ELF-1 (cell line): ENCODE measurements at regions not wholly inside any gene's neighbourhood (a gene's known extent, or its start where the extent isn't known, plus 50 kb on each side); places are given as distances from the start of the nearest gene placed in this dataset.

Experiments used
- DNase-seq: peaks from one replicate; pipeline ENCODE4 v3.0.0-alpha.2; 2016; ENCODE audit warnings: low read depth, low spot score

DNA sequence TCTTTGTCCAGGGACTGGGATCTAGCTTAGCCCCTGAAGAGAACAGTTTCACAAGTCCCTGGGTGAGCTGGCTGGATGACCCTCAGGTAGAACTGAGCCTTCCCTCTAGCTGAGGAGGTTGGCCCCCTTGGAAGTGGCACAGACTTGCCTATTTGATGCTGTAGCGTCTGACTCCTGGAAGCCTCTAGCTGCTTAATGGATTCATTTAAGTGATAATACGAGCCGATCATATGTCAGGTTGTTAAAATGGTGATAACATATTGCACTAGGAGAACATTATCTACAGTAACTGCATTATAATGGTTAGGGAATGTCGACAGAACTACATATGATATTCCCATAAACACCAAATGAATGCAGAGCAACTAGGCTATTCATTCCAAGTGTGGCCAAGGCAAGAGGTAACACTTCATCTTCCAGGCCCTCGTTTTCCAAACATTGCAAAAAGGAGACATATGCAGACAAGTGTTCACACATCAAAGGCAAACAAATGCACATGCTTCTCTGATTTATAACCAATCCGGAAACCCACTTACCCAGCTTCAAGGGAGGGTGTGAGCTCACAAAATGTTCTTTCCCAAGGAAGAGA, 340.1 kb upstream of the PLXNA2 start:
- no peak for DNase-seq

DNA sequence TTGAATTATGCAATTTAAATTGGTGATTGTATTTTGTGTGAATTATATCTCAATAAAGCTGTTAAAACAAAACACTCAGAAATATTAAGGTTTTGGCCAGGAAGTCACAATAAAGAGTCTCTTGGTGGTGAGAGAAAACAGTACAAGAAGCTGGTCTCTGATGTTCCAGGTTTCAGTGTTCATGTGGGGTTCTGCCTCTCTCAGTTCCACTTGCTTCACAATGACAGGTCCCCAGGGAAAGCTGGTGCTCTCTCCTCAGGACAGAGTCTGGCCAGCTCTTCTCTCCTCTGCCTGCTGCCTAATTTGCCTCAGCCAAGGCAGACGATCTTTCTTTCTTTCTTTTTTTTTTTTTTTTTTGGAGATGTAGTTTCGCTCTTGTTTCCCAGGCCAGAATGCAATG, 342.9 kb upstream of the PLXNA2 start:
- DNase-seq: no peak

DNA sequence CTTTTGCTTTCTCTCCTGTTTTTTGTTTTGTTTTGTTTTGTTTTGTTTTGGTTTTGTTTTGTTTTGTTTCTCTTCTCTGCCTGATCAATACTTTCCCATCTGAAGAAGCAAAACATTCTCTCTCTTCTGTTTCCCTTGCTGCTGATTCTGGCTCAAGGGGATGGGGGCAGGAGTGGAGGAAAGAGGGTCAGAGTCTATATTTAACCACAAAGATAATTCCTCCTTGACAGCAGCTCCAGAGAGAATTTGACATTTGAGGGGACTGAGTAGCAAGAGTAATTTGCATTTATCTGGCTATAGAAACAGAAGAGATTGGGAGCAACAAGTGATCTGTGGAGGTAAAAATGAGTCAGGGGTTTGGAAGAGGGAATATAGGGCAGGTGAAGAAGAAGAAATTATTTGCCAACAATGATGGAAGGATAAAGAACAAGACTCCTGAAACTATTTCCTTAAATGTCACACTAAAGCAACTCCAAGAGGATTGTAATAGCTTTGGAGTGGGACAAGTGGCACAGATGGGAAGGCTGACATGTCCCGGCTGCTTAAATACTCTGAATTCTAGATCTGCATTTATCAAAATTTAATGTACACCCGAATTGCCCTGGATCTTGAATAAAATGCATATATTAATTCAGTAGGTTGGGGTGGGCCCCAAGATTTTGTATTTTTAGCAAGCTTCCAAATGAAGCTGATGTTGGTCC, 349.3 kb upstream of the PLXNA2 start:
- no peak for DNase-seq

DNA sequence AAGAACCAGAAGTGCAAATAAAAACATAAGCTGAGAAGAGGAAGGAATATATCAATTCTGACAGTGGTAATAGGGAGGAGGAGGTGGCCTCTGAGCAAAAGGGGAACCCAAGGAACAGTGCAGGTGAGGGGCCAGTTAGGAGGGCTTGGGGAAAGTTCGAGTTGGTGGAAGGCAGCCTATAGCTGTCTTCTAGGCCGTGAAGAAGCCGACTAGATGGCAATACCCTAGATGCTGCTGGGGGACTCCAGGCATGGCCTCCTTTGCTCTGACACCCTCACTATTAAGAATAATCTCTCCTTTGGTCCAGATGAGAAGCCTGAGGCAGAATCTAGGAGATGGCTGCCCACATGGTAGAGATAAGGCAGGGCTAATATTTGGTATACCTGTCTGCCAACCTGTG, 351.1 kb upstream of the PLXNA2 start:
- DNase-seq: no peak

DNA sequence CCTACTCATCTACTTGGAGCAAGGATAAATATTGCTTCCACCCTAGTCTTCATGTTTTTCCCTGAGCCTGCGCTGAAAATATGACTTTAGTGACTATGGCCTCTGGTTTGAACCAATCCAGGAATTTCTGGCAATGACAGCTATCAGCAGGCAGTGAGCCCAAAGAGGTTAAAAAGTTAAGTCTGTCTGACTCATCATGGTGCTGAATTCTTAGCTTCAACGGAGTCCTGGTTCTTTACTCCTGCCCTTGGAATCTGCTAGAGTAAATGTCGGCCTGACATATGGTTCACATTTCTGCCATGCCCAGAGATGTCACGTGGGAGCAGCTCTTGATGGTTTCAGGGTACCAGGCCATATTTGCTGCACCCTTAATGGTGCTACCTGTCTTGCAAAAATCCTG, 351.6 kb upstream of the PLXNA2 start:
- peak; percentile 10 for DNase-seq

DNA sequence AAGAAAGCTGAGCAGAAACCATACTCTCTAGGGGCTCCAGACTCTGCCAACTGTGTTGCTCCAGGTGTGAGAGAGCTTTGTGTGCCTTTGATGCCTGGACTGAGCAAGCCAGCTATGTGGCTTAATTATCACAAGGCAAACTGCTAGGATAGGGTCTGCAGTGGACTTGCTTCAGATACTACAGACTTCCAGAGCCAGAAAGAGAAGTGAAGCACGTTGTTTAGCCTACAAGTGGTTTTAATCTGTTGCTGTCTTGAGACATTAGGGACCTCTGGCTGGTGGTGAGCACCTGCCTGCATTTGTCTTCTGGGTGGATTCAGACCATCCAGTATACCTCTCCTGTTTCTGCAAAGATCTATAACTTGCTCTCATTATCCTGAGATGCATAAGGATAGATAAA, 353.4 kb upstream of the PLXNA2 start:
- no peak for DNase-seq

DNA sequence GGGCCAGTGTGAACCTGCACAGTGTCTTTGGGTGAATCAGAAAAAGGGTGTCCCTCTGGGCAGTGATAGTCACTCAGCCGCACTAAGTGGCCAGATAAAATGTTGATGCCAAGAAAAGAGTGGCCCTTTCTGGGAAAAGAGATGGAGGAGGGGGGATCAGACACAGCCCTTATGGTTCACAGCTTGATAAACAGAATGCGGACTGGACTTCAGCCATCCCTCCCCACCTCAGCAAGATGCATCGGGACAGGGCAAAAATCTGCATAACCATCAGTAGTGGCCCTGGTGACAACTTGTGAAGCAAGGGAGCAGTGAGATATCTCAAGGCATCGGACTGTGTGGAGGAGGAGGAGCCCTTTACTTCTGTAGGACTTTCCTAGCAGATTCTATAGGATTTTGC, 353.8 kb upstream of the PLXNA2 start:
- DNase-seq: no peak

DNA sequence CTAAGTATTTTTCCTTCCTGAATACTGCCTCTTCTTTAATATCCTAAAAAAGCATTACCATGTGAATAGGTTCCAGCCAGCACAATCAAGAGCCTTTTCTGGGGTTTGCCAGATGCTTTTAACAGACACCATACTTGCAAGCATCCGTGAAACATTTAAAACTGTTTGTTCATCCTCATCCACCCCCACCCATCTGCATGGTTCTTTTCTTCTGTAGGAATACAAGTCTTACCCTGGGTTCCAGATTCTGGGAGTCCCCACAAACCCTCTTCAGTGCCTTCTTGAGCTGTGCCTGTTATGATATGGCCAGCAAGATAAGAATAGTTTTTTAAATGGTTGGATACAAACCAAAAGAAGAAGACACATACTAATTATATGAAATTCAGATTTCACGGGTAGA, 354.9 kb upstream of the PLXNA2 start:
- no peak for DNase-seq

DNA sequence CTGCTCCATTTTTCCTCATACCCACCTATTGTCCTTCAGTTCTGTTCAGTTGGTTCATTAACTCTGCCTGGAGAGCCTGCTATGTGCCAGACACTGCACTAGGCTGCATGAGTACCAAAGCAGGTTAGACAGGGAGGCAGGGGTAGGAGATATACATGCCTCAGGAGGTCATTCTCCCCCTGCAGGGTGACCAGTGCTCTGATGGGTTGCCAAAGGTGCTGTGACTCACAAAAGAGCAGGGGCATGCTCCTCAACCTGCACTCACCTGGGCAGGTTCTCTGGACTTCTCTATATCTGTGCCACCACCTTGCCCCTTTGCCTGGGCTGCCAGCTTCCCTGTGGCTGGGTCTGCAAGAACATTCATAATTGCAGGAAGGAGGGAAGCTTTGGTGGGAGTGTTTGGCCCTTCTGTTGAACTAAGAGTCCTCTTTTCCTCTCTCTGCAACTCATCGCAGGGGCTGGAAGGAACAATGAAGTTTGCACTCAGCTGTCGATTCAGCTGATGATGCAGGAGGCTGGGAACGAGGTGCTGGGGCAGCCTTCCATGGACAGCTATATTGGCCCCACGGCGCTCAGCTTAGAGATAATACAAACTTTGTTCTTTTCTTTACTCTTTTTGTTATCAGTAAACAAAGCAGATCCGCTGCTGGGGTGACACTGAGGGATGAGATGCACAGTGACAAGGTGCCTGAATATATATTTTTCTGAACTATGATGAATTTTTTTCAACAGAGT, 356.4 kb upstream of the PLXNA2 start:
- peak; percentile 14 for DNase-seq

DNA sequence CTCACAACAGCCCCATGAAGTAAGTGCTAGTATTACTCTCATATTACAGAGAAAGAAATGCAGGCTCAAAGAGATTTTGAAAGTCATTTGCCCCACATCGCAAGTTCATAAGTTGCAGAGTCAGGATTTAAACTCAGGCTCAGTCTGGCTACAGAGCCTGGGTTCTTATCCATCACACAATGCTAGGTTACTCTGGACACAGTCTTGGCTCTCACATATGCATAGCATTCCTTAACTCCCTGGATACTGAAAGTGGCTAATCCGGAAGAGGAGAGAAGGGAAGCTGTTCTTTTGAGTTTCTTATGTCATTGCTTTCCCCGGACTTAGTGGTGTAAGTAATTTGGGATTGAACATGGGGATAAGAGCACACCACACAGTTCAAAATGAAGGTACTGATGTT, 357.4 kb upstream of the PLXNA2 start:
- DNase-seq: no peak

DNA sequence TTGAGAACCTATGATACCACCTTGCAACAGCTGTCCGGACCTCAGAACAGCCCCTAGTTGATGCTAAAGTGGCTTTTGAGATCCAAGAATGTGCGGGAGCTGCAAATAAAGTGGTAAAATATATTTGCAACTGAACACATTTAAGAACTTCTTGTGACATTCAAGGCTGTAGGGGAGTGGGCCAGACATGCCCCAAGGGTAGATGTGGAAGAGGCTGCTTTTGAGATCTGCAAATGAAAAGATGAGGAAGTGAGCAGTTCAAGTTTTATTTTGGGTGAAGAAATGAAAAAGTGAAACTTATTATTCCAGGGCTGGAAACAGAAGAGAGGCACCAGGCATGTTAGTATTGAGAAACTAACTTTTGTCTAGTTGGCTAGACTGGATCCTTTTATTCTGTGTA, 359.5 kb upstream of the PLXNA2 start:
- DNase-seq: no peak

DNA sequence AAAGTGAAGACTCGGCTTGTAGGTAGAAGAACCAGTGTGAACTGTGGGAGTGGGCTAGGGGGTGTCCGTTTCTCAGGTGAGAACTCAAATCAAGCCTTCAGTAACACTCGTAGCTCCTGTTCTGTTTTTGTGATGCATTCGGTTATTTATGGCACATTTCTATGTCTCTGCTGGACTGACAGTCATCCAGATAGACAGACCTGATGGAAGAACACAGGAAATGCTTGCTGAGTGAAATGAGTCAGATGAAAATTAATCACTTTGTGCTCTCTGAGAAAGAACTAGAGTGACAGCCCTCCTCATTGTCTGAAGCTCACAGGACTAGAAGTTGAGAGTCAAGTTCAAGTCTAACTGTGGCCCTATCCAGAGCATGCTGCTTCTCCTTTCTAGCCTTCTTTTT, 360.1 kb upstream of the PLXNA2 start:
- DNase-seq: no peak

DNA sequence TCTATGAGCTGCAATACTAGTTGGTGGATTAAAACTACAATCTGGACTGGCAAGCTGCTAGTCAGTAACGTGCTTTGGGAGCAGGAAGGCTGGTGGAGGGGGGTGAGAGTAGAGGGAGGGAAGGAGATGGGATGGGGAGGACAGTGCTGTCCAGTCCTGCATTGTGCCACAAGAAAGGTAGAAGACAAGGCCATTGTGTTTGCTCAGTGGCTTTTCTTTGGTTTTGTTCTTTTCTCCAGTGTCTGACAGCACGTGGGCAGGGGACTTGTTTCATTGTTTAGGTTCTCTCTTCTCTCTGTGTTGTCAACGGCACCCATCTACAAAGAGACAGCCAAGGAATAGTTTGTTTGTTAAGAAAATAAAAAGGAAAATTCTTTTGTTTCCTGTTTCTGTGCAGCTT, 362.8 kb upstream of the PLXNA2 start:
- DNase-seq: no peak

DNA sequence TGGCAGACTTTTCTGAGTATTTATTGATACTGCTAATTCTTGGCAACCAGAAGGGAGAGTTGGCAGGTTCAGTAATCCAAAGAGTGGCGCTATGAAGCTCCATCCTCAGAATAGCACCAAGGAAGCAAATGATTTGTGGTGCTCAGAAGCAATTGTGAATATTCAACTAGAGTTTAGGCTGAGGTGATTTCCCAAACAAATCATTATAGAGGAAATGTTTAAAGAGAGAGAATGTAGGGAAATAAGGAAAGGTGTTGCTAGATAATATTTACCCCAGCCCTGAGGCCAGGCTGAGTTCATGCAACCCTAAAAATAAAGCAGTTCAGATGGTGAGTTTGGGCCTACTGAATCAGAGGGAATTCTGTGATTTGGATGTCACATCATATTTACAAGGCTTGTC, 363.4 kb upstream of the PLXNA2 start:
- DNase-seq: no peak

DNA sequence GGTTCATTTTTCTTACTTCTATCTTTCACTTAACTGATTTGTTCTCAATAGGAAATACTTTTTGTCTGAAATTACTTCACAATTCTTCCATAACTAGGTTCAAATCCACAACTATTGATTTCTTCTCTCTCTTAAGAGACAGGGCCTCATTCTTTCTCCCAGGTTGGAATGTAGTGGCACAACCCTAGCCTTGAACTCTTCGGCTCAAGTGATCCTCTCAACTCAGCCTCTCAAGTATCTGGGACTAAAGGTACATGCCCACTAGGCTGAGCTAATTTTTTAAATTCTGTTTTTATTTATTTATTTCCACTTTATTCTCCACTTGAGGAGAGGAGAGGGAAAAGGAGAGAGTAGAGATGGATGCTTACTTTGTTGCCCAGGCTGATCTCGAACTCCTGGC, 370.4 kb upstream of the PLXNA2 start:
- no peak for DNase-seq

DNA sequence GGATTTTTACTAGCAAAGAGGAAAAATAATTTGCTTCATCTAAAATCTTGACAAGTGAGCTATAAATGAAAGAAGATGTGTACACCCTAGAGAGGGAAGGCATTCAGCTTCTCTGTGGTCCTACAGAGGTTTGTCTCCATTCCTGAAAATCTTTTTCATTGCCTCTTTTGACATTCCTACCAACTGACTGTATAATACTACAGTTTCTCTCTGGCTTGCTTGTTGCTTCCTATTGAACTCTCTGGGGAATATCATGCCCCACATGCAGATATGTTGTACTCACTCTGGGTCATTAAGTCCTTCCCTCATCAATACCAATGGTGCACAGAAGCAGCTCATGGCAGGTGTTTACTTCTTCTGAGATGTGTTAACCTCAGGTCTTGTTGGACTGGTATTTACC, 371.2 kb upstream of the PLXNA2 start:
- no peak for DNase-seq

DNA sequence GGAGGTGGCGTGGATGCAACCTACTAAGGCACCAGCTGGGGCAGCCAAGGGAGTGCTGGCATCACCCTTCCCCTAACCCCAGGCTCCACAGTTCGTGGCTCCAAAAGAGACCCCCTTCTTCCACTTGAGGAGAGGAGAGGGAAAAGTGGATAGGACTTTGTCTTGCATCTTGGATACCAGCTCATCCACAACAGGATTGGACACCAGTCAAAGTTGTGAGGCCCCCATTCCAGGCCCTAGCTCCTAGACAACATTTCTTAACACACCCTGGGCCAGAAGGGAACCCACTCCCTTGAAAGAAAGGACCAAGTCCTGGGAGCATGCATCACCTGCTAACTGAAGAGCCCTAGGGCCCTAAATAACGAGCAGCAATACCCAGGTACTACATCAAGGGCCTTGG, 372.6 kb upstream of the PLXNA2 start:
- DNase-seq: no peak

DNA sequence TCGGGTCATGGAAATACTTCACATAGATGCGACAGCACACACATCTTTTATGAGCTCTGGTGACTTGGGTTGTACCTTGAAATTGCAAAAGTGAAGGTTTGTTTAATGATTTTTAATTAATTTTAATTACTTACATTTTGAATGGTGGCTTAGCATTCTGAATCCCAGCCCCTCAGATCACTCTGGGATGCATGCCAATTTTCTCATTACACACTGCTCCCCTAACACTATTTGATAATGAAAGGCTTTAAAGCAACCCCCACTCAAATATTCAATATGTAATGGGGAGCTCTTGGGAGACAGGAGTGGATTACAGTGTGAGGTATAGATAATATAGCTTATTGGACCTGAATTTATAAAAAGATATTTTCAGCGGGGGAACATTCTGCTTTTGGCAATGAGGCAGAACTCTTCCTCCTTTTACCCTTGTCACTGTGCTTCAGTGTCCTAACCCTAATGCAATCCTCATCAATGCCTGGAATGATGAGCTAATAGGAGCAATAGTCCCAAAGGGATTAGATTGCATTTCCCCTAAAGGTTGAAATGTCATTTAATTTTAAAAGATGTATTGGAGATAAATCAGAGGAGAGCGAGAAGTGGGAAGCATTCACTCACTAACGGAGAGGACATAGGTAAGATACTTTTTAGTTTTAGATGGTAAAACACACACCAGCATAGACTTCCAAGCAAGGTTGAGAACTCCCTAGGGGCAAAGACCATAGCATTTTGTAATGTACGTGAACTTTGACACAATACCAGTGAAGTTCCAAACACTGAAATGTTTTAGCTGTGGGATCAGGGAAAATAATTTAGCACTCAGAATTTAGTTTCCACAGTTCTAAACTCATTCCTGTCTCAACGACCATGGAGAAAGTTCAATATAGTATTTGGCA, 384.1 kb upstream of the PLXNA2 start:
- no peak for DNase-seq

DNA sequence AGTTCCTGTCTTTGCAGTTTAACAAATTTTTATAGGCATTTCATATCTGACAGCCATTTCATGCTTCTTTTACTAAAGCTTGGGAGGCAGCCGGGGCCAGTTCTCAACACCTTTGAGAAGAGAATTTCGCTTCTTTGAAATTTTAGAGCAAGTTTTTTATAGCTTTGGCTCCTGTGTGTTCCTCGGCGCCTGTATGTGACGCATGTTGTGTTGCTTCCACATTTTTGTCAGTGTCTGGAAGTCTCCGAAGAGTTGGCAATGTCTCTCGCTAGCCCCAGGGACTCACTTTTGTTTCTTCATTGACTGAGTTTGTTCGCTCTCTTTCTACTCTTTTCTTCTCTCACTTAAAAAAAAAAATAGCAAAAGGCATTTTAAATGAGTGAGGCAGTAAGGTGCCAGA, 386.9 kb upstream of the PLXNA2 start:
- DNase-seq: no peak

DNA sequence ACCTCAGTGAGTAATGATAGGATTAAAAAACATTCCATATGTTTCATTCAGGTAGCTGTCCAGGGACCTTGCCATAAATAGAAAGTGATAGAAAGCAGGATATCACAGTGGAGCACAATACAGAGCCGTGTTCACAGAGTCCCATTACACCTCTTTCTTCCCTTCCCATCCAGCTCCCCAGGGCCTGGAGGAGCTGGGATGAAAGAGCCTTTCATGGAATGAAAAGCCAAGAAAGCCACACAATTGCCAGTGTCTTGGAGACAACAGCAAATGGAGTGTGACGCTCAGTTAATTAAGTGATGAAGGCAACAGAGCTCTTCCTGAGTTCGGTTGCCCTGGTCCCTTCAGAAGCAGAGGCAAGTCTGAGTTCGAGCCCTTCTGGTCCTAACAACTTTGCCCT, 387.3 kb upstream of the PLXNA2 start:
- DNase-seq: peak; percentile 4

DNA sequence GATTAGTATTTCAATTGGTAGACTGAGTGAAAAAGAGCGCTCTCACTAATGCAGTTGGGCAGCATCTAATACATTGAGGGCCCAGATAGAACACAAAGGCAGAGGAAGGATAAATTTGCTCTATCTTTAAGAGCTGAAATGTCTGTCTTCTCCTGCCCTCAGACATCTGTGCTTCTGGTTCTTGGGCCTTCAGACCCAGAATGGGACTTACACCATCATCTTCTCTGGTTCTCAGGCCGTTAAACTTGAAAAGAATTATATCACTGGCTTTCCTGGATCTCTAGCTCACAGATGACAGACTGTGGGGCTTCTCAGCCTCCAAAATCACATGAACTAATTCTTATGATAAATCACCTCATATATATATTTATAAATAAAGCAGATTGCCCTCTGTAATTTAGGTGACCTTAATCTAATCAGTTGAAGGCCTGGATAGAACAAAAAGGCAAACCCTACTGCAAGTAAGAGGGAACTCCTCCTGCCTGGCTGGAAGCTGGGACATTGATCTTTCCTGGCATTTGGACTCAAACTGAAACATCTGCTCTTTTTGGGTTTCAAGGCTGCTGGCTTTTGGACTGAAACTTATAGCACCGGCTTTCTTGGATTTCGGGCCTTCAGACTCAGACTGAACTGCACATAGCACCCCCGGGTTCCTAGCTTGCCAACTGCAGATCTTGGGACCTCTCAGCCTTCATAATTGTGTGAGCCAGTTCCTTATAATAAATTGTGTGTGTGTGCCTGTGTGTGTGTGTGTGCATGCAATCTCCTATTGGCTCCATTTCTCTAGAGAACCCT, 390.4 kb upstream of the PLXNA2 start:
- no peak for DNase-seq
